K562 (cell line): ENCODE measurements at regions not wholly inside any gene's neighbourhood (a gene's known extent, or its start where the extent isn't known, plus 50 kb on each side); places are given as distances from the start of the nearest gene placed in this dataset.

Experiments used
- CC2D1A ChIP-seq: fragments of 450-650 bp; IDR thresholded peaks from 2 replicates; pipeline ENCODE4 v1.6.1; 2017; ENCODE audit warnings: mild to moderate bottlenecking
- EZH2 ChIP-seq: IDR thresholded peaks from 2 replicates; pipeline ENCODE4 v1.6.1; 2012; ENCODE audit warnings: low read depth, mild to moderate bottlenecking, inconsistent platforms, low read length, borderline replicate concordance
- MTA3 ChIP-seq: fragments of 450-650 bp; formaldehyde crosslinking; IDR thresholded peaks from 2 replicates; pipeline ENCODE4 v1.6.1; 2017; ENCODE audit warnings: mild to moderate bottlenecking, borderline replicate concordance
- MYBL2 ChIP-seq, 2 experiments: fragments of 450-650 bp in 1 of 2; sonication (generic) in 1 of 2; formaldehyde crosslinking in 1 of 2; IDR thresholded peaks; 2 replicates each; pipeline versions ENCODE4 v1.6.1 to v1.8.1; 2017 to 2022; ENCODE audit warnings: borderline replicate concordance in 1 of 2, inconsistent platforms in 1 of 2, low read depth in 1 of 2, mild to moderate bottlenecking in 1 of 2, missing genetic modification reagents in 1 of 2, moderate library complexity in 1 of 2
- RBM17 ChIP-seq: fragments of 200-400 bp; formaldehyde crosslinking; IDR thresholded peaks from 2 replicates; pipeline ENCODE4 v1.6.1; 2017; ENCODE audit warnings: low read depth, mild to moderate bottlenecking, low read length, borderline replicate concordance
- RBM39 ChIP-seq: fragments of 200-400 bp; formaldehyde crosslinking; optimal IDR thresholded peaks from 2 replicates; pipeline ENCODE3; 2018; ENCODE audit warnings: low read depth, low read length
- SIN3A ChIP-seq, 2 experiments: fragments of 150-350 bp in 1 of 2; IDR thresholded peaks; 2 replicates each; pipeline ENCODE4 v1.6.1; 2011 to 2016; ENCODE audit warnings: borderline replicate concordance in 2 of 2, low read depth in 2 of 2, low read length in 2 of 2, mild to moderate bottlenecking in 2 of 2, moderate library complexity in 2 of 2; ENCODE audit not compliant: control insufficient read depth in 1 of 2
- ZBTB7A ChIP-seq: IDR thresholded peaks from 2 replicates; pipeline ENCODE4 v1.6.1; 2011; ENCODE audit warnings: low read depth, mild to moderate bottlenecking, low read length, moderate library complexity, borderline replicate concordance; ENCODE audit not compliant: control insufficient read depth
- ZFP36 ChIP-seq: fragments of 150-350 bp; IDR thresholded peaks from 2 replicates; pipeline ENCODE4 v1.6.1; 2018; ENCODE audit warnings: low read length, low read depth; ENCODE audit not compliant: partially characterized antibody
- TF ChIP-seq, protein P1 (sequence below): sonication (generic); formaldehyde crosslinking; IDR thresholded peaks from 2 replicates; pipeline ENCODE4 v1.8.0; 2022; ENCODE audit warnings: mild to moderate bottlenecking, missing genetic modification reagents
- TF ChIP-seq, protein P2 (sequence below), 2 experiments: IDR thresholded peaks; 2 replicates each; pipeline ENCODE4 v1.6.1; 2012; ENCODE audit warnings: improper control_type of control experiment in 2 of 2, low read depth in 2 of 2, low read length in 2 of 2, borderline replicate concordance in 1 of 2

DNA sequence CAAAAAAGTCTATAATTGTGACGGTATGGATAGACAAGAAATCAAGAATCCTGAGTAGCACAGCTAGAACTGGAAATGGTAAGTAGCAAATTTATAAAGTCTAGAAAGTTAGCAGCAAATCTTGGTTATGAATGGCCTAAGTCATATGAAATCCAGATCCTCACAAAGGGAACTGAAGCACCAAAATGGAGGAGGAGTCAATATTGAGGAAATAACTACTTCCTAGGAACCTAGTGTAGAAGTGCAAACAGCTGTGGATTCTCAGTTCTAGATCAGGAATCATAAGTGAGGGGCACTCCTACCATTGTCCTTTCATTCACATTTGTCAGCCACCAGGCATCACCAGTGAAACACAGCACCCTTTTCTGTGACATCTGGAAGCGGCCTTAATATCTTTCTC is 202.2 kb upstream of the DCN start:
- TF ChIP-seq MTA3 (no peak), MYBL2 (IDR thresholded peaks at IDR 0.05; ENCODE audit: low read depth) (no peak), MYBL2 (CRISPR knock-in tag; IDR thresholded peaks at IDR 0.05; ENCODE audit: borderline replicate concordance) (no peak), RBM39 (no peak), CC2D1A (no peak), ZBTB7A (no peak), SIN3A (IDR thresholded peaks at IDR 0.05; ENCODE audit: borderline replicate concordance in 2 of 2, control insufficient read depth in 1 of 2, low read depth in 2 of 2, low read length in 2 of 2) (no peak), EZH2 (no peak), RBM17 (no peak), ZFP36 (no peak)
- TF ChIP-seq, protein P1, sequence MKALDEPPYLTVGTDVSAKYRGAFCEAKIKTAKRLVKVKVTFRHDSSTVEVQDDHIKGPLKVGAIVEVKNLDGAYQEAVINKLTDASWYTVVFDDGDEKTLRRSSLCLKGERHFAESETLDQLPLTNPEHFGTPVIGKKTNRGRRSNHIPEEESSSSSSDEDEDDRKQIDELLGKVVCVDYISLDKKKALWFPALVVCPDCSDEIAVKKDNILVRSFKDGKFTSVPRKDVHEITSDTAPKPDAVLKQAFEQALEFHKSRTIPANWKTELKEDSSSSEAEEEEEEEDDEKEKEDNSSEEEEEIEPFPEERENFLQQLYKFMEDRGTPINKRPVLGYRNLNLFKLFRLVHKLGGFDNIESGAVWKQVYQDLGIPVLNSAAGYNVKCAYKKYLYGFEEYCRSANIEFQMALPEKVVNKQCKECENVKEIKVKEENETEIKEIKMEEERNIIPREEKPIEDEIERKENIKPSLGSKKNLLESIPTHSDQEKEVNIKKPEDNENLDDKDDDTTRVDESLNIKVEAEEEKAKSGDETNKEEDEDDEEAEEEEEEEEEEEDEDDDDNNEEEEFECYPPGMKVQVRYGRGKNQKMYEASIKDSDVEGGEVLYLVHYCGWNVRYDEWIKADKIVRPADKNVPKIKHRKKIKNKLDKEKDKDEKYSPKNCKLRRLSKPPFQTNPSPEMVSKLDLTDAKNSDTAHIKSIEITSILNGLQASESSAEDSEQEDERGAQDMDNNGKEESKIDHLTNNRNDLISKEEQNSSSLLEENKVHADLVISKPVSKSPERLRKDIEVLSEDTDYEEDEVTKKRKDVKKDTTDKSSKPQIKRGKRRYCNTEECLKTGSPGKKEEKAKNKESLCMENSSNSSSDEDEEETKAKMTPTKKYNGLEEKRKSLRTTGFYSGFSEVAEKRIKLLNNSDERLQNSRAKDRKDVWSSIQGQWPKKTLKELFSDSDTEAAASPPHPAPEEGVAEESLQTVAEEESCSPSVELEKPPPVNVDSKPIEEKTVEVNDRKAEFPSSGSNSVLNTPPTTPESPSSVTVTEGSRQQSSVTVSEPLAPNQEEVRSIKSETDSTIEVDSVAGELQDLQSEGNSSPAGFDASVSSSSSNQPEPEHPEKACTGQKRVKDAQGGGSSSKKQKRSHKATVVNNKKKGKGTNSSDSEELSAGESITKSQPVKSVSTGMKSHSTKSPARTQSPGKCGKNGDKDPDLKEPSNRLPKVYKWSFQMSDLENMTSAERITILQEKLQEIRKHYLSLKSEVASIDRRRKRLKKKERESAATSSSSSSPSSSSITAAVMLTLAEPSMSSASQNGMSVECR (CRISPR knock-in tag), result no peak
- TF ChIP-seq, protein P2, sequence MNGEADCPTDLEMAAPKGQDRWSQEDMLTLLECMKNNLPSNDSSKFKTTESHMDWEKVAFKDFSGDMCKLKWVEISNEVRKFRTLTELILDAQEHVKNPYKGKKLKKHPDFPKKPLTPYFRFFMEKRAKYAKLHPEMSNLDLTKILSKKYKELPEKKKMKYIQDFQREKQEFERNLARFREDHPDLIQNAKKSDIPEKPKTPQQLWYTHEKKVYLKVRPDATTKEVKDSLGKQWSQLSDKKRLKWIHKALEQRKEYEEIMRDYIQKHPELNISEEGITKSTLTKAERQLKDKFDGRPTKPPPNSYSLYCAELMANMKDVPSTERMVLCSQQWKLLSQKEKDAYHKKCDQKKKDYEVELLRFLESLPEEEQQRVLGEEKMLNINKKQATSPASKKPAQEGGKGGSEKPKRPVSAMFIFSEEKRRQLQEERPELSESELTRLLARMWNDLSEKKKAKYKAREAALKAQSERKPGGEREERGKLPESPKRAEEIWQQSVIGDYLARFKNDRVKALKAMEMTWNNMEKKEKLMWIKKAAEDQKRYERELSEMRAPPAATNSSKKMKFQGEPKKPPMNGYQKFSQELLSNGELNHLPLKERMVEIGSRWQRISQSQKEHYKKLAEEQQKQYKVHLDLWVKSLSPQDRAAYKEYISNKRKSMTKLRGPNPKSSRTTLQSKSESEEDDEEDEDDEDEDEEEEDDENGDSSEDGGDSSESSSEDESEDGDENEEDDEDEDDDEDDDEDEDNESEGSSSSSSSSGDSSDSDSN (IDR thresholded peaks at IDR 0.05; ENCODE audit: borderline replicate concordance in 1 of 2, low read depth in 2 of 2, low read length in 2 of 2), result no peak
